HEK293 (cell line): ENCODE measurements at regions not wholly inside any gene's neighbourhood (a gene's known extent, or its start where the extent isn't known, plus 50 kb on each side); places are given as distances from the start of the nearest gene placed in this dataset.
"Not testable (repeated sequence)": the region's sequence is repeated elsewhere in the genome, so short reads cannot be mapped to it uniquely, and the experiment has no call there.

ENCODE experiments used
- CTCF ChIA-PET: fragments of 350-600 bp; formaldehyde crosslinking; extraction: SDS; loops from one replicate; lab custom pipeline; 2021; ENCODE audit warnings: antibody characterized with exemption; lab: Yijun Ruan, JAX
- POLR2A ChIA-PET: fragments of 300-600 bp; formaldehyde crosslinking; extraction: SDS; loops from one replicate; lab custom pipeline; 2020; ENCODE audit warnings: antibody characterized with exemption, inconsistent platforms; lab: Yijun Ruan, JAX
- H3K27ac ChIP-seq: fragments of 200-500 bp; sonication (Bioruptor generic); 2 replicates; pipeline ENCODE4 v1.5.1; 2014; ENCODE audit warnings: low read depth, low read length, control low read depth, inconsistent platforms; ENCODE audit errors: extremely low read depth
- H3K36me3 ChIP-seq, 2 experiments: fragments of 200-500 bp in 1 of 2; sonication (Bioruptor generic) in 1 of 2; 1 replicate in 1 of 2; 2 replicates in 1 of 2; pipeline ENCODE4 v1.5.1; 2014 to 2017; ENCODE audit warnings: inconsistent platforms in 2 of 2, low read length in 2 of 2; ENCODE audit not compliant: control insufficient read depth in 2 of 2, insufficient read depth in 1 of 2
- H3K4me1 ChIP-seq: fragments of 200-500 bp; sonication (Bioruptor generic); 2 replicates; pipeline ENCODE4 v1.5.1; 2014; ENCODE audit warnings: mild to moderate bottlenecking, low read length, inconsistent platforms; ENCODE audit not compliant: control insufficient read depth, insufficient read depth
- H3K4me3 ChIP-seq: 2 replicates; pipeline ENCODE4 v1.5.1; 2011; ENCODE audit warnings: low read depth, mild to moderate bottlenecking, control low read depth, low read length, moderate library complexity
- H3K9me3 ChIP-seq: fragments of 200-500 bp; sonication (Bioruptor generic); 2 replicates; pipeline ENCODE4 v1.5.1; 2014; ENCODE audit warnings: low read depth, low read length, inconsistent platforms; ENCODE audit not compliant: control insufficient read depth, insufficient read depth
- BCL11B ChIP-seq: fragments of 450-650 bp; formaldehyde crosslinking; IDR thresholded peaks from 2 replicates; pipeline ENCODE4 v1.5.1; 2016; ENCODE audit warnings: low read depth, missing biosample characterization, missing genetic modification characterization
- GFI1B ChIP-seq: fragments of 450-650 bp; formaldehyde crosslinking; IDR thresholded peaks from 2 replicates; pipeline ENCODE4 v1.5.1; 2016; ENCODE audit warnings: missing biosample characterization, missing genetic modification characterization
- ZBTB10 ChIP-seq: fragments of 450-650 bp; formaldehyde crosslinking; IDR thresholded peaks from 2 replicates; pipeline ENCODE4 v1.5.1; 2016; ENCODE audit warnings: missing biosample characterization, missing genetic modification characterization
- ZBTB48 ChIP-seq: fragments of 450-650 bp; formaldehyde crosslinking; IDR thresholded peaks from 2 replicates; pipeline ENCODE4 v1.5.1; 2016; ENCODE audit warnings: missing biosample characterization, missing genetic modification characterization
- ZBTB6 ChIP-seq: fragments of 450-650 bp; formaldehyde crosslinking; IDR thresholded peaks from 2 replicates; pipeline ENCODE4 v1.5.1; 2017; ENCODE audit warnings: missing biosample characterization, missing genetic modification characterization
- ZNF146 ChIP-seq: fragments of 450-650 bp; formaldehyde crosslinking; IDR thresholded peaks from 2 replicates; pipeline ENCODE4 v1.5.1; 2016; ENCODE audit warnings: missing biosample characterization, missing genetic modification characterization
- ZNF155 ChIP-seq: fragments of 450-650 bp; formaldehyde crosslinking; IDR thresholded peaks from 2 replicates; pipeline ENCODE4 v1.5.1; 2016; ENCODE audit warnings: missing biosample characterization, missing genetic modification characterization
- ZNF175 ChIP-seq: fragments of 450-650 bp; formaldehyde crosslinking; IDR thresholded peaks from 2 replicates; pipeline ENCODE4 v1.5.1; 2016; ENCODE audit warnings: missing biosample characterization, missing genetic modification characterization
- ZNF248 ChIP-seq: fragments of 450-650 bp; formaldehyde crosslinking; IDR thresholded peaks from 2 replicates; pipeline ENCODE4 v1.5.1; 2017; ENCODE audit warnings: missing biosample characterization, missing genetic modification characterization
- ZNF37A ChIP-seq: fragments of 450-650 bp; IDR thresholded peaks from 2 replicates; pipeline ENCODE4 v1.5.1; 2018; ENCODE audit warnings: missing biosample characterization, missing genetic modification characterization
- ZNF48 ChIP-seq: fragments of 450-650 bp; formaldehyde crosslinking; IDR thresholded peaks from 2 replicates; pipeline ENCODE4 v1.5.1; 2016; ENCODE audit warnings: missing biosample characterization, missing genetic modification characterization
- ZNF596 ChIP-seq: fragments of 450-650 bp; IDR thresholded peaks from 2 replicates; pipeline ENCODE4 v1.5.0; 2018; ENCODE audit warnings: missing biosample characterization, mild to moderate bottlenecking, missing genetic modification characterization, moderate library complexity
- ZNF624 ChIP-seq: fragments of 450-650 bp; formaldehyde crosslinking; IDR thresholded peaks from 2 replicates; pipeline ENCODE4 v1.5.1; 2017; ENCODE audit warnings: missing biosample characterization, missing genetic modification characterization
- ZNF658 ChIP-seq: fragments of 450-650 bp; formaldehyde crosslinking; IDR thresholded peaks from 2 replicates; pipeline ENCODE4; 2016; ENCODE audit warnings: missing biosample characterization, missing genetic modification characterization
- ZNF664 ChIP-seq: fragments of 450-650 bp; formaldehyde crosslinking; IDR thresholded peaks from 2 replicates; pipeline ENCODE4 v1.5.1; 2016; ENCODE audit warnings: missing biosample characterization, missing genetic modification characterization
- ZNF791 ChIP-seq: fragments of 450-650 bp; formaldehyde crosslinking; IDR thresholded peaks from 2 replicates; pipeline ENCODE4 v1.5.1; 2016; ENCODE audit warnings: missing biosample characterization, missing genetic modification characterization
- ZSCAN5A ChIP-seq: fragments of 450-650 bp; formaldehyde crosslinking; IDR thresholded peaks from 2 replicates; pipeline ENCODE4 v1.5.1; 2016; ENCODE audit warnings: missing biosample characterization, missing genetic modification characterization
- TF ChIP-seq, protein P1 (sequence below): fragments of 450-650 bp; formaldehyde crosslinking; IDR thresholded peaks from 2 replicates; pipeline ENCODE4 v1.5.1; 2017; ENCODE audit warnings: missing biosample characterization, mild to moderate bottlenecking, missing genetic modification characterization, moderate library complexity
- TF ChIP-seq, protein P2 (sequence below): fragments of 450-650 bp; formaldehyde crosslinking; IDR thresholded peaks from 2 replicates; pipeline ENCODE4 v1.5.1; 2016; ENCODE audit warnings: missing biosample characterization, missing genetic modification characterization

DNA sequence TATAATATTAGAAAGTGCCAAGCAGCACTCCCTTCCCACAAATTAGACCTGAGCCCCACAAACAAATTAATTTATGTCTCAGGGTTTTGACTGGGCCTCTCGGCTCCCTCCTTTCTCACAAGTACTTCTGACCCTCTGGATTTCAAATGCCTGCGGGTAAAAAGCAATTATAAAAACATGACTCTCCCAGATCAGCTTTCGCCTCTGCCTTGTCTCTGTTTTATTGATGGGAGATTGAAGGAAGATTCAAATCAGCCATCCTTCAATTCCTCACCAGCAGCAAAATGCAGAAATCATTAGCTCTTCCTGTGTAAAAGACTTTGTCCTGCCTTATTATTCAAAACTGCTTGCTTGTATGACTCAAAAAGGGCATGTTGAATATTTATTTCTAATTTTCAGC, 453.7 kb upstream of the MKI67 start:
- H3K9me3 ChIP-seq, result no peaks in the 10 kb centered on the region
- TF ChIP-seq, protein P1, sequence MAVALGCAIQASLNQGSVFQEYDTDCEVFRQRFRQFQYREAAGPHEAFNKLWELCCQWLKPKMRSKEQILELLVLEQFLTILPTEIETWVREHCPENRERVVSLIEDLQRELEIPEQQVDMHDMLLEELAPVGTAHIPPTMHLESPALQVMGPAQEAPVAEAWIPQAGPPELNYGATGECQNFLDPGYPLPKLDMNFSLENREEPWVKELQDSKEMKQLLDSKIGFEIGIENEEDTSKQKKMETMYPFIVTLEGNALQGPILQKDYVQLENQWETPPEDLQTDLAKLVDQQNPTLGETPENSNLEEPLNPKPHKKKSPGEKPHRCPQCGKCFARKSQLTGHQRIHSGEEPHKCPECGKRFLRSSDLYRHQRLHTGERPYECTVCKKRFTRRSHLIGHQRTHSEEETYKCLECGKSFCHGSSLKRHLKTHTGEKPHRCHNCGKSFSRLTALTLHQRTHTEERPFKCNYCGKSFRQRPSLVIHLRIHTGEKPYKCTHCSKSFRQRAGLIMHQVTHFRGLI (tag by site-specific recombination), result no peak
- TF ChIP-seq ZNF37A (tag by site-specific recombination) (no peak), ZNF48 (no peak), ZNF596 (tag by site-specific recombination) (no peak), ZNF155 (tag by site-specific recombination) (no peak), ZNF664 (tag by site-specific recombination) (no peak), ZNF248 (tag by site-specific recombination) (no peak), BCL11B (tag by site-specific recombination) (no peak), ZNF146 (tag by site-specific recombination) (no peak), ZBTB48 (tag by site-specific recombination) (no peak), ZBTB6 (no peak), ZNF791 (tag by site-specific recombination) (no peak), ZNF658 (tag by site-specific recombination) (no peak), GFI1B (tag by site-specific recombination) (no peak)
- TF ChIP-seq, protein P2, sequence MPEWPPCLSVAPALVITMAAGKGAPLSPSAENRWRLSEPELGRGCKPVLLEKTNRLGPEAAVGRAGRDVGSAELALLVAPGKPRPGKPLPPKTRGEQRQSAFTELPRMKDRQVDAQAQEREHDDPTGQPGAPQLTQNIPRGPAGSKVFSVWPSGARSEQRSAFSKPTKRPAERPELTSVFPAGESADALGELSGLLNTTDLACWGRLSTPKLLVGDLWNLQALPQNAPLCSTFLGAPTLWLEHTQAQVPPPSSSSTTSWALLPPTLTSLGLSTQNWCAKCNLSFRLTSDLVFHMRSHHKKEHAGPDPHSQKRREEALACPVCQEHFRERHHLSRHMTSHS, result no peak
- CTCF ChIA-PET, result no interaction called here
- POLR2A ChIA-PET, result no interaction called here
- no peak overlapping the region for H3K4me3 ChIP-seq
- peaks cover 14% of the 10 kb centered on the region for H3K4me1 ChIP-seq
- no peaks in the 10 kb centered on the region for H3K36me3 ChIP-seq
- H3K27ac ChIP-seq, result no peak overlapping the region

DNA sequence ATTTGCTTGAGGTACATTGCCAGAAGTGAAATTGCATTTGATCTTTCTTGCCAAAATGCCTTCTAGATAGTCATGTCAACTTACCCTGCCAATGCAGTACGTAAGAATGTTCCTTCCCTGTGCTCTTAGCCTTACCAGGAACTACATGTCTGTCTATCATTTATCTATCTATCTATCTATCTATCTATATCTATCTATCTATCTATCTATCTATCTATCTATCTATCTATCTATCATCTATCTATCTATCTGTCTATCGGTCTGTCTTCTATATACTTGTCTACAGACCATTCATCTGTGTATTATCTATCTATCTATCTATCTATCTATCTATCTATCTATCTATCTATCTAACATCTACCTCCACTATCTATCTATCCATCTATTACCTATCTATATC, 456.9 kb upstream of the MKI67 start:
- H3K36me3 ChIP-seq, H3K27ac ChIP-seq, H3K4me3 ChIP-seq, H3K9me3 ChIP-seq, CTCF ChIA-PET, POLR2A ChIA-PET: not testable (repeated sequence)
- peaks cover 14% of the 10 kb centered on the region for H3K4me1 ChIP-seq

DNA sequence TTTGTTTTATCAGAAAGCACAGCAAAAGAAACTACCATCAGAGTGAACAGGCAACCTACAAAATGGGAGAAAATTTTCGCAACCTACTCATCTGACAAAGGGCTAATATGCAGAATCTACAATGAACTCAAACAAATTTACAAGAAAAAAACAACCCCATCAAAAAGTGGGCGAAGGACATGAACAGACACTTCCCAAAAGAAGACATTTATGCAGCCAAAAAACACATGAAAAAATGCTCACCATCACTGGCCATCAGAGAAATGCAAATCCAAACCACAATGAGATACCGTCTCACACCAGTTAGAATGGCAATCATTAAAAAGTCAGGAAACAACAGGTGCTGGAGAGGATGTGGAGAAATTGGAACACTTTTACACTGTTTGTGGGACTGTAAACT, 460.4 kb upstream of the MKI67 start:
- H3K36me3 ChIP-seq, POLR2A ChIA-PET, H3K9me3 ChIP-seq, H3K27ac ChIP-seq, H3K4me1 ChIP-seq, CTCF ChIA-PET, H3K4me3 ChIP-seq: not testable (repeated sequence)

- Histone ChIP-seq H3K4me3 (no peak overlapping the region), H3K4me1 (no peaks in the 10 kb centered on the region), H3K9me3 (no peaks in the 10 kb centered on the region), H3K27ac (no peak overlapping the region), H3K36me3 (no peaks in the 10 kb centered on the region)
- POLR2A ChIA-PET, result no interaction called here
- CTCF ChIA-PET, result no interaction called here
- TF ChIP-seq ZNF175, result no peak
- no peak for TF ChIP-seq ZBTB10 (tag by site-specific recombination)
- TF ChIP-seq ZNF624 (tag by site-specific recombination), result no peak
- no peak for TF ChIP-seq ZSCAN5A (tag by site-specific recombination)
These were observed 461.5 kb upstream of the MKI67 start for GRCh38 chr10:128587689-128588088.
